HG03097 (cell line): ENCODE measurements at regions not wholly inside any gene's neighbourhood (a gene's known extent, or its start where the extent isn't known, plus 50 kb on each side); places are given as distances from the start of the nearest gene placed in this dataset.

Source experiments
- ATAC-seq: cut with Tn5 transposase; IDR thresholded peaks from one replicate; pipeline ENCODE4 v1.9.1; 2021; ENCODE audit not compliant: unreplicated experiment, low FRiP score

- no peak for ATAC-seq
Measured at GRCh38 chr14:101040538-101041442, 137.3 kb upstream of the RTL1 start.

GRCh38 chr14:101043891-101044290 is 140.4 kb upstream of the RTL1 start:
- no peak for ATAC-seq

DNA sequence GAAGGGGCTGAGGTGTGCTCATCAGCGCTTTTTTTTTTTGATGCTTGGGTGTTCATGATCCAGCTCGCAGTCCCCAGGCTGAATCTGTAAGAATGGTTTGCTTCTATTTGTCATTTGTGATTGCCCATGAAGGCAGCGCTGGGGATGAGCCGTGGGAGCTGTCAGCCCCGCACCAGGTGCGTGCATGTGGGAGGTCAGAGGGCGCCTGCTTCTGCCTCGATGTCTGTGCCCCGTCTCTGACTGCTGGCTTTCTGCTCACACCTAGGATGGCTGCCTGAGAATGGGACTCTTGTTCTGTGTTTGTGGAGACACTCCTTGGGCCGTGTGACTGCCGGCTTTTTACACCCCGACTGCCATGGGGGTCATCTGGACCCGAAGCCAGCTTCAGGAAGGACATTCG is 141.2 kb upstream of the RTL1 start:
- no peak for ATAC-seq

DNA sequence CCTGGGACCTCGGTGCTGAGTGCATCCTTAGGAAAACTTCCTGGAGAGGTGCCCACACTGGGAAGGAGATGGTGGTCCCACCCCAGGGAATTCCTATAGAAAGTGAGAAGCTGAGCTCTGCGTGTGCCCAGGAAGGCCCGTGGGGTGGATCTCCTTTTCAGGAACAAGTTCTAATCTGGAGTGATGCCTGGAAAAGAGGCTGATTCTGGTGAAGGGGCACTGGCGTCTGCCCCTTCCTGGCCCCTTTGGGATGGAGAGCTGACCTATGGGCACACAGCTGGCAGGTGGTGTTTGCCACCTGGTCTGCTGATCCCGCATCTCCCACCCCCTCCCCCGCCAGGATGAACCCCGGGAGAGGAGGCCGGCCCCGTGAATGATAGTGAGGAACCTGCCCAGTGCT is 142.0 kb upstream of the RTL1 start:
- ATAC-seq, result no peak

GRCh38 chr14:101046071-101046470 is 142.5 kb upstream of the RTL1 start:
- ATAC-seq, result no peak

DNA sequence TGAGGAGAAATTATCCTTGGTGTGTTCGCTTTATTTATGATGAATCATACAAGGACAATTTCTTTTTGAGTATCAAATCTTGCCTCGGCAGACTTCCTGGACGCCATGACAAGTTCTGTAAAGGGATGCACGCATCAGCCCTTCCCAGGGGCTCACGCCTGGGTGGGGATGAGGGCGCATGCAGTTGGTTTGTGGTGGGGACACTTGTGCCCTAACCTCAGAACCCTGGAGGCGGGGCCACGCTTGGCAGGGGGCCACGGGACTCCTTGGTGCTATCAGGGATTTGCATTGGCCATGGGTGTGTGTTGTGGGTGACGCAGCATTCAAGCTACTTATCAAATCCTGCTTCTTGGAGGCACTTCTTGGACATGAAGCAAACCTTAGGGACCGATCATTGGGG is 143.8 kb upstream of the RTL1 start:
- no peak for ATAC-seq

DNA sequence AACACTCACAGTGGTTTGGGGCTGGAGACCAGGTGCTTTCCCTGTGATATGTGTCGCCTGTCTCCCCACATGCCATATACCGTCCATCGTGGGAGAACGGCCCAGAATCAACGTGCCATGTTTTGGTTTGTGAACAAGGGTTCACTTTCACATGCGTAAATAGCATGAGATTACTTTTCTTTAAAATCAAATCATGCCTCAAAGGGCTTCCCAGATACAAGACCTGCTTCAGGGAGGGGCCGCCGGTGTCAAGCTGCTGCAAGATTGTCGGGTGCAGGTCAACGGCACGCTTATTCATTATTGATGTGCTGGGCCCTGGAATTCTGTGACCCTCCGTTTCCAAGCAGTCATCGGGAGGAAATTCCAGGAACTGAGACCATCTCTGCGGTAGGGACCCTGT is 145.2 kb upstream of the RTL1 start:
- no peak for ATAC-seq

DNA sequence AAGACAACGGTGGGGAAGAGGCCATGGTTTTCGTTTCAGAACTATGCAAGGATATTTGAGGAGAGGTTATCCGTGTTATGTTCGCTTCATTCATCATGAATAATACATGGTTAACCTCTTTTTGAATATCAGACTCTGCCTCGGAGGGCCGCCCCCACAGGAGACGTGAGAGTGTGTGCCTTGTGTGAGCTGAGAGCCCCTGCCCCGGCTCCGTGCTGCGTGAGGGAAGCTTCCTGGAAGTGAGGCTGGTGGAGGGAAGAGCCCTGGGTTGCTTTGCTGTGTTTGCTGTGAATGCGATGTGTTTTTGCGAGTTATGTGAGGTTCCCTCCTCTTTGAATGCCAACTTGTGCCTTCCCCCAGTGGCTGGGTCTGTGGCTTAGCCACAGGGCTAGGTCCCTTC is 146.0 kb upstream of the RTL1 start:
- ATAC-seq, result no peak

DNA sequence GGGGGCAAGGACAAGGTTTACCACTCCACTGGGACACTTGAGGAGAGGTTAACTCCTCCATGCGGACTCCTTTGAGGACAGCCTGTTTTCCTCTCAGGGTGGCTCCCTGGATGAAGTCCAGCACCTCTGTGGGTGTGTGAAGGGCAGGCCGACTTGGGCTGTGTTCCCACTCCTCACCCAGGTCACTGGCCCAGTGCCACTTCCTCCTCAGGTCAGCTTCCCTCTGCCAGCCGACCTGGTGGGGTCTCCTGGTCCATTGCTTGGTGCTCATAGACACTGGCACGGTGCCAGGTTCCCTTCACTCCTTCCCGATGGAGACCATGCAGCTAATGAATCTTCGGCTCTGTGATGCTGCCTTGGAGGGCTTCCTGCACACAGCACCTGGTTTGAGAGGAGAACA is 146.4 kb upstream of the RTL1 start:
- ATAC-seq, result no peak

DNA sequence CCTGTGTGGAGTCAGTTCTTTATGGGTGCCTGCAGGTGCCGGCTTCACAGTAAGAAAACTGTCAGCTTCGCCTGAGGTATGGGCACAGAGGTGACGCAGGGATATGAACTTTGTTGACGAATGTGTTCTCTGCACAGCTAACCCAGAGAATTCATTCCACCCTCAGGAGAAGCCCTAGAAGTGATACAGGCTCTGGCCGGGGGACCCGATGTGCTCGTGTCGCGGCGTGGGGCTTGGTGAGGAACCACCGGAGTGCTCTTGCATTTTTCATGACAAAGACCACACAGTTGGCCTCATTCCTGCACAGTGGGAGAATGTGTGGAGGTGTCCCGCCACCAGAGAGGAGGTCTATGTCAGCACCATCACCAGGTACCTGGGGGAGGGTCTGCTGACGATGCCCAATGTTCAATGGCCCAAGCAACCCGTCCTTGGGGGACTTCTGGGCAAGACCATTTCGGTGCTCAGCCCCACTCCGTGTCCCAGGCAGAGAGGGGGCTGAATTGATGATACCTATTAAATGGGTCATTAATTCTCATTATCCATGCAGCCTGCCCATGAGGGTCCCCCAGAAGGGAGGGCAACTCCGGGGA is 147.5 kb upstream of the RTL1 start:
- no peak for ATAC-seq

DNA sequence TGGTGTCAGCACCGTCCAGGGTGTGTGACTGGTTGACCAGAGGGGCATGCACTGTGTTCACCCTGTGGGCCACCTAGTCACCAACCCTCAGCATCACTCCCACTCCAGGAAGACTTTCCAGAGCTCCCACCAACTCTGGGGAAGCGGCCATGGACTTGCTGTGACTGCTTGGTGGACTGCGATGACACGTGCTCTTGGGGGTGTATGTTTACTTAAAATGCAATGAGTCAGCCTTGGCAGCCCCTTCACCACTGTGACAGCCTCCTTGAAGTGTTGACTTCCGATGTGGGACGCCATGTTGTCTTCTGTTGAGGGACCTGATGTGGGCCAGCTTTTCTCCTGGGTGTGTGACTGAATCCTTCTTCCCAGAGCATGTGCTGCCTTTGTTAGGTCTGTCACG is 151.1 kb upstream of the RTL1 start:
- no peak for ATAC-seq

- ATAC-seq, result no peak
Measured at GRCh38 chr14:101055106-101055662, 151.7 kb upstream of the RTL1 start.

DNA sequence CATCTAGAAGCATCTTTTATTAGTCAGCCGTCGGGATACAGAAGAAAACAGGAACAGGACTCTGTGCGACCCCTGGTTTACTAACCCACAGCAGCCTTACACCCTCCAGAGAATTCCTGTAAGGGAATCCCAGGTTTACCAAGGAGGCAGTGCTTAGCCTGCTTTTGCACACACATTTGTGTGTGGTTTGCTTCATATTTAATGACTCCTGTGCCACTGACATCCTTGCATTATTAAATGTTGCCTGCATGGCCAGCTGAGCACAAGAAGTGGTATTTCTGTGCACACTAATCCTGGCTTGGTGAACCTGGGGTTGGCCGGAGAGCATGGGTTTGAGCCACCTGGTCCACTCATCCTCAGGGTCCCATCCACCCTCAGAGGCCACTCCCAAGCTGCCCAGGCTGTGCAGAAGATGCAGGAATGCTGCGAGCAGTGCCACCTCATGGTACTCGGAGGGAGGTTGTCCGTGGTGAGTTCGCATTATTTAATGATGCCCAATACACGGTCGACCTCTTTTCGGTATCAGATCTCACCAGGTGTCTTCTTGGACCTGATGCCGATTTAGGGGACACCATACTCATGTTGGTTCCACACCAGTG is 152.4 kb upstream of the RTL1 start:
- ATAC-seq, result no peak

DNA sequence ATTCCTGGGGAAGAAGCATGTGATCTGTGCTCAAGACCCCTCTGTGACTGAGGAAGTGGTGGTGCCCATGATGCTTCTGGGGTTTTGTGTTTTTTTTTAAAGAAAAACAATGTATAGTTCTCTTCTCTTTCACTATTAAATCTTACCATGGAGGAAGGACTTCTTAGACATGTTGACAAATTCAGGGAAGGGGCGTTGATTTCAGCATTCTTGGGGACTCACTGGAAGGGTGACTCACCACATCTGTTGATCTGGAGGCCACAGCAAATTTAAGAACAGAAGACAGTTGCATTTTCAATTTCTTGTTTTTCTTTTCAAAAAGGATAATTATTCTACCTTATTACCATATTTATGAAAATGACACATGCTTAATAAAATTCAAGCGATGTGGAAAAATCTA is 152.9 kb upstream of the RTL1 start:
- no peak for ATAC-seq

GRCh38 chr14:101057394-101057793 is 153.9 kb upstream of the RTL1 start:
- no peak for ATAC-seq

DNA sequence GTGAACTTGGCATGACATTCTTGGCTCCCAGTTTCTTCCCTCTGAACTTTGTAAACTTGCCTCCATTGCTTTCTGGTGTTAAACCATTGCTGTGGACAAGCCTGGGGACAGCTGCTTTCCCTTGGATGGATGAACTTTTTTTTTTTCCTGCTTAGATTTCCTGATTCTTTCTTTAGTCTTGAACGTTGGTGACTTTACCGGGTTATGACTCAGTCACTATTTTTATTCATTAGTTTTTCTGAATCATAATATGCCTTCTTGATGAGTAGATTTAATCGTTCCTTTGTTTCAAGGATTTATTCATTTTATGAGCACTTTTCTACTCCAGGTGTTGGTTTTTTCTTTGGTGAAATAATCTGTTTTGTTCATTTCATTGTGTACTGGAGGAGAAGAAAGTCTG is 155.0 kb upstream of the RTL1 start:
- no peak for ATAC-seq

- ATAC-seq, result no peak
Measured at GRCh38 chr14:101060171-101060601, 156.7 kb upstream of the RTL1 start.

DNA sequence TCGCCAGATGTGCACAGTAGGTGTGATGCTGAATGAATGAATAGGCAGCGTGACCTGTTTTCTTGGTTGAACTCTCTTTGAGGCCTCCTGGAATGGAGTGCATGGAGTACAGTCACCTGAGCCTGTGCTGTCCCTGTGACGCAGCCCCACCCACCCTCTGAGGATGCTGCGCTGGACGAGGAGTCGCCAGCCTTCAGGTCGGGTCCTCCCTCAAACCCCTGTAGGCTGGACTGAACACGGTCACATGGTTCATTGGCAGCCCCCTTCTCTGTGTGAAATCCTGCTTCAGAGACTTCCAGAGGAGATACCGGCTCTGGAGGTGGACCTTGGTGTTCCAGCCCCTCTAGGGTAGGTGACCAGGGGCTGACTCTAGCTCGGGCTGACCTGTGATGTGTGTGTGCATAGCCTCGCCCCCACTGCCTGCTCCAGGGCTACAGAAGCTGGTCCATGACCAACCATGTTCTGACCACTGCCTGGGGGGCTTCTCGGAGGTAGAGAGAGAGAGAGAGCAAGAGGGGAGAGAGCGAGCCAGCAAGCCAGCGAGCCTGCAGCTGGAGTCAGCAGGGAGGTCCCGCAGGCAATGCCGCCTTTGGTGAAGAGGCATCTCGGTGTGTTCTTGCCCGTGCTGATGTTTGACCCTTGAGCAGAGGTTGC is 158.0 kb upstream of the RTL1 start:
- ATAC-seq, result no peak

DNA sequence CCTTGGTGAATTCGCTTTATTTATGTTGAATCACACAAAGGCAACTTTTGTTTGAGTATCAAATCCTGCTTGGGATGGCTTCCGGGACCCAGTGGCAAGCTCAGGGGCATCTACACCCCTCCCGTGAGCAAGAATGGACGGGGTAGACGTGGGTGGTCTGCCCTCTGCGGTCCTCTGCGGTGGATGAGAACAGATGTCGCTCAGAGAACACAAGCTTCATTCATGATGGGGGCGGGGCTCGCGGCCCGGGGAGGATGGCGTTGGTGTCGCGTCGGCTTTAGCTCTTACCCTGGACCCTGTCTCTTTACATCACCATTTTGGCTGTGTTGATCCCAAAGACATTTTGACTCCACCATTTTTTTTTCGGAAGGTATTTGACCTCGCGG is 158.5 kb upstream of the RTL1 start:
- no peak for ATAC-seq

DNA sequence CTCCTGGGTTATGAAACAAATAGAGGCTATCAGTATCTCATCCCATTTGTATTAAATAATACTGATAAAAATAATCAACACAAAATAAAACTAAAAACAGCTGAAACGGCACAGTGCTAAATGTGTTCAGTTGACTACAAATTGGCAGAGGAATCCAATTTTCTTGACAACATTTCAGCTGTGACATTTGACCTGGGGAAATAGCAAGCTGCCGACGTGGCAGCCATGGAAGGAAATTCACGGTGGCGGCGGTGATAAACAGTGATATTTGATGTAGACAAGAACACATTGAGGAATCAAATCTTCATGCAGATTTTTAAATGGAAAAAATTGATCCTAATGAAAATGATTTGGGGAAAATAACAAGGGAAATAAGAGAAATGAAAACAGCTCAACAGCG is 159.1 kb upstream of the RTL1 start:
- no peak for ATAC-seq

DNA sequence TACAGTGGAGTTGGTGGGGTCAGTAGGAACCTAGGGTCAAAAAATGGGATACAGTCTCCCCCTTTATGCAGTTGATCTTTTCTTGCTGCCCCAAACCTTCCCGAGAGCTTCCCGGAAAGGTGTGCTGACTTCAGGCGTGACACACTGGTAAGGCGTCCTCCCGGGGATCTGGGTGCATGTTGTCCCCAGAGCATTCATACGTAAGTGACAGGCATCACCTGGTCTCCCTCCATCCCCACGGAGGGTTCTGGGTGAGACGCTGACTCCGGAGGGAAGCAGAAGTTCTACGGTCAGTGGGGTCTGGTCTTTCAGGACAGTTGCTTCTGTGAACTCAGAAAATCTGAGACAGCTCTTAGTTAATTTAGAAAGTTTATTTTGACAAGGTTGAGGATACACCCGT is 159.6 kb upstream of the RTL1 start:
- no peak for ATAC-seq
